Mucosa of descending colon (tissue), 3 donors: ENCODE measurements at regions not wholly inside any gene's neighbourhood (a gene's known extent, or its start where the extent isn't known, plus 50 kb on each side); places are given as distances from the start of the nearest gene placed in this dataset.

Experiments
- ATAC-seq: fragments of 200-7000 bp; cut with Tn5 transposase; one replicate; pipeline ENCODE4 v1.9.1; 2020; ENCODE audit warnings: mild to moderate bottlenecking, moderate library complexity
- DNase-seq, 3 donors: peaks; one replicate each; pipeline ENCODE4 v3.0.0-alpha.2; 2020
- H3K36me3 ChIP-seq: fragments of 200-600 bp; one replicate; pipeline ENCODE4 v1.8.0; 2021; ENCODE audit warnings: low read depth, mild to moderate bottlenecking
- H3K4me1 ChIP-seq: fragments of 200-600 bp; one replicate; pipeline ENCODE4 v1.8.0; 2021; ENCODE audit warnings: low read depth, mild to moderate bottlenecking
- H3K4me3 ChIP-seq: fragments of 200-600 bp; one replicate; pipeline ENCODE4 v1.8.0; 2021; ENCODE audit warnings: mild to moderate bottlenecking
- H3K9me3 ChIP-seq: fragments of 200-600 bp; one replicate; pipeline ENCODE4 v1.8.0; 2021; ENCODE audit warnings: mild to moderate bottlenecking
- CTCF ChIP-seq: fragments of 200-600 bp; IDR thresholded peaks from one replicate; pipeline ENCODE4 v1.8.0; 2022; ENCODE audit warnings: antibody characterized with exemption, mild to moderate bottlenecking
- intact Hi-C, 2 donors: fragments of 100-400 bp; cut with DNase I in 1 of 2; cut with micrococcal nuclease in 1 of 2; formaldehyde crosslinking; loops; one replicate each; pipeline versions ENCODE4 v1.11.0 to v1.11.1; 2022; cut with DNase I, micrococcal nuclease
- donor health status: DM: no; HTN: no; CAD: no; lungs with moderate emphysema.
- donor health status: DM: no; HTN: no; CAD: no.
- donor health status: DM: no; HTN: yes; CAD: no.

GRCh38 chr4:42709392-42710065 lies 52.6 kb upstream of the ATP8A1 start:
- no peak for TF ChIP-seq CTCF
- H3K9me3 ChIP-seq = no peaks in the 10 kb centered on the region
- intact Hi-C loops = no loop called here
- H3K36me3 ChIP-seq = no peaks in the 10 kb centered on the region
- no peak overlapping the region for H3K4me3 ChIP-seq
- ATAC-seq (no peak), DNase-seq (no peak)
- H3K4me1 ChIP-seq = peaks cover 5% of the 10 kb centered on the region

- ATAC-seq = no peak
- no peak for DNase-seq
- peaks cover 5% of the 10 kb centered on the region for H3K4me1 ChIP-seq
- no peak overlapping the region for H3K4me3 ChIP-seq
- H3K36me3 ChIP-seq = no peaks in the 10 kb centered on the region
- intact Hi-C loops = no loop called here
- no peak for TF ChIP-seq CTCF
- H3K9me3 ChIP-seq = no peaks in the 10 kb centered on the region
These were observed 51.7 kb upstream of the ATP8A1 start for GRCh38 chr4:42708625-42709024.
